Stimulated activated naive B cell treated with anti-CD40 and anti-IgM and Interleukin-4, amounts not matched to agents 10 μg/mL and 1 μg/mL and 100 μg/mL, for 72 hours (primary cell): ENCODE measurements at regions not wholly inside any gene's neighbourhood (a gene's known extent, or its start where the extent isn't known, plus 50 kb on each side); places are given as distances from the start of the nearest gene placed in this dataset.

Experiments used
- ATAC-seq, 2 donors: fragments of 150-1000 bp; cut with Tn5 transposase; replicated peaks; 2 replicates each; pipeline ENCODE4 v1.10.0; 2021; ENCODE audit warnings: moderate library complexity in 1 of 2
- DNase-seq: peaks from one replicate; pipeline ENCODE4 v3.0.0; 2021
- H3K27ac Mint-ChIP-seq: one replicate; pipeline ENCODE4 v1.8.0; 2022; ENCODE audit warnings: mild to moderate bottlenecking, mixed read lengths
- H3K27me3 Mint-ChIP-seq, 2 donors: one replicate each; pipeline ENCODE4 v1.8.0; 2022; ENCODE audit warnings: mixed read lengths in 2 of 2
- H3K36me3 Mint-ChIP-seq, 2 donors: one replicate each; pipeline ENCODE4 v1.8.0; 2022; ENCODE audit warnings: mixed read lengths in 2 of 2, mild to moderate bottlenecking in 1 of 2
- H3K4me1 Mint-ChIP-seq, 2 donors: one replicate each; pipeline ENCODE4 v1.8.0; 2022; ENCODE audit warnings: mixed read lengths in 2 of 2, mild to moderate bottlenecking in 1 of 2
- H3K4me3 Mint-ChIP-seq, 2 donors: one replicate each; pipeline ENCODE4 v1.8.0; 2022; ENCODE audit warnings: mild to moderate bottlenecking in 2 of 2, mixed read lengths in 2 of 2, moderate library complexity in 1 of 2
- H3K9me3 Mint-ChIP-seq, 2 donors: one replicate each; pipeline ENCODE4 v1.8.0; 2022; ENCODE audit warnings: mixed read lengths in 2 of 2, mild to moderate bottlenecking in 1 of 2

- no peak for ATAC-seq
- no peak for DNase-seq
- Mint-ChIP-seq H3K9me3 (no peaks in the 10 kb centered on the region), H3K4me3 (no peak overlapping the region), H3K36me3 (no peaks in the 10 kb centered on the region), H3K27me3 (no peaks in the 10 kb centered on the region), H3K27ac (no peak overlapping the region), H3K4me1 (no peaks in the 10 kb centered on the region)
Observed at GRCh38 chr3:102576651-102577050, 141.8 kb downstream of the ZPLD1 start.

DNA sequence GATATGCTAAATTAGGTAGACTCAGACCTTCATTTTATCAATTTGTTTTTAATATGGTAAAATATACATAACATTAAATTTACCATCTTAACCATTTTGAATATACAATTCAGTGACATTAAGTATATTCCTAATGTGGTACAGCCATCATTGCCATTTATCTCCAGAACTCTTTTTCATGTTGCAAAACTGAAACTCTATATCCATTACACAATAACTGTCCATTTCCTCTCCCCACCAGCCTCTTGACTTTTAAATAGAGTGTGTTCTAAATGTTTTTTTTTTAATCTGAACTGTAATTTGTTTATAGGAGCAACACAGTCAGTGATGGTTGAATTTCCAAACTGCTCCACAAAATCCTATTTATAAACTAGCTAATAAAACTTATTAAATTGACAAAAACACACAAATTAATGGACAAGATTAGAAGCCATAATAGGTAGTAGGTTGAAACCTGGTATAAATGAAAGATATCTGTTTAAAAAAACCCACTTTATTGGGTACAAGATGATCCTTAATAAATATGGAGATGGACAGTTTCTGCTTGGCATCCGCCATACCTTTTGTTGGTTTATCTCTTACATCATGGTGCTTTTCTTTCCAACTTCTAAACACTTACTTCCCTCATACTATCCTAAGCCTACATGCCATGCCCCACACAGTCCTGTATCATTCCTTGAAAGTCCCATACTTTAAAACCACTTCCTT, 142.4 kb downstream of the ZPLD1 start:
- DNase-seq (no peak), ATAC-seq (no peak)
- Mint-ChIP-seq H3K36me3 (no peaks in the 10 kb centered on the region), H3K4me3 (no peak overlapping the region), H3K27me3 (no peaks in the 10 kb centered on the region), H3K4me1 (no peaks in the 10 kb centered on the region), H3K27ac (no peak overlapping the region), H3K9me3 (no peaks in the 10 kb centered on the region)

GRCh38 chr3:102580760-102581159, 145.9 kb downstream of the ZPLD1 start:
- DNase-seq (no peak), ATAC-seq (no peak)
- H3K9me3 Mint-ChIP-seq: no peaks in the 10 kb centered on the region
- no peaks in the 10 kb centered on the region for H3K27me3 Mint-ChIP-seq
- H3K36me3 Mint-ChIP-seq: no peaks in the 10 kb centered on the region
- H3K4me3 Mint-ChIP-seq: no peak overlapping the region
- no peaks in the 10 kb centered on the region for H3K4me1 Mint-ChIP-seq
- H3K27ac Mint-ChIP-seq: no peak overlapping the region

DNA sequence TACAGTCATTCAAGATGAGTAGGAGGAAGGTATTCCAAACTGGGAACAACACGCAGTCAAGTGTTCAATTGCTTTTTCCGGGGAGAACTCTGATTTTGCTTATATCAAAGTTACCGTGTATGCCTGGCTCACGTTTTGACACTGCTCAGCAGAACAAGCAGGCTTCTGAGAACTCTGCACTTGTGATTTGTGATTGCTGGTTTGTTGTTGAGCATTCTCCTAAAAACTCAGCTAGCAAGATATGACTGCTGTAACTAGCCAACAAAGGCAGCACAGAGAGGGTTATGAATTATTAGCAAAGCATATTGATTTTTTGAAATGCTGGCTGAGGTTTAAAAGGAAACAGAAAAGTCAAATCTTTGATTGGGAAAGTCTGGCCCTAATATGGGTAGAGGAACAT, 151.7 kb downstream of the ZPLD1 start:
- Mint-ChIP-seq H3K4me3 (no peak overlapping the region), H3K36me3 (no peaks in the 10 kb centered on the region), H3K27me3 (peaks cover 0 to 4% of the 10 kb centered on the region in 2 donors), H3K9me3 (peaks cover 0 to 4% of the 10 kb centered on the region in 2 donors), H3K27ac (no peak overlapping the region), H3K4me1 (no peaks in the 10 kb centered on the region)
- ATAC-seq: no peak
- no peak for DNase-seq

DNA sequence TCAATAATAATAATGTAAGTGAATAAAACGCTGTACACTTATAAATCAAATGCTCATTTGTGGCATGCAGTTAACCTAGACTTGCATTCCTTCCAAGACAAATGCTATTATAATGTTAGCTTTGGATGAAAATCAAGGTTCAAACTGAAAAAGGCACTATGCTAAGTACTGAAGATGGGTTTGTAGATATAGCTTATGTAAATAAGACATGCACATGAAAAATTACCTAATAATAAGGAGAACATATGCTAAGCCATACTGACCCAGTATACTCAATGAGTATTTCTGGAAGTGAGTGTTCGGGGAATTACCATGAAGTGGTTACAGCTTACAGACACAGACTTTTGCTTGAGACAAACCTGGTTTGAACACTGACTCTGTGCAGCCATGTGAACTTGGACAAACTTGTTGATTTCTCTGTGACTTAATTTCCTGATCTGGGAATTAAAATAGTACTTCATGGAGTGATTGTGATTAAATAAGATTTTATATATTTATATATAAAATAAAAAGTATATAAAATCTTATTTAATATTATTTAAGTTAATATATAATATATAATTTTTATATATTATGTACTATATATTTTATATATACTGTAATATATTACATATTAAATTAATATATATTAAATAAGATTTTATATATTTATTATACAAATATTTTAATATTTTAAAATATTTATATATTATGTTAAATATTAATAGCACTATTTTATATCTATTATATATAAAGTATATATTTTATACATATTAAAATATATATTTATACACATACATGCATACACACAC, 159.2 kb downstream of the ZPLD1 start:
- ATAC-seq (no peak), DNase-seq (no peak)
- H3K4me1 Mint-ChIP-seq: no peaks in the 10 kb centered on the region
- peaks cover 0 to 7% of the 10 kb centered on the region in 2 donors for H3K9me3 Mint-ChIP-seq
- no peak overlapping the region for H3K4me3 Mint-ChIP-seq
- no peaks in the 10 kb centered on the region for H3K27me3 Mint-ChIP-seq
- H3K36me3 Mint-ChIP-seq: no peaks in the 10 kb centered on the region
- no peak overlapping the region for H3K27ac Mint-ChIP-seq

DNA sequence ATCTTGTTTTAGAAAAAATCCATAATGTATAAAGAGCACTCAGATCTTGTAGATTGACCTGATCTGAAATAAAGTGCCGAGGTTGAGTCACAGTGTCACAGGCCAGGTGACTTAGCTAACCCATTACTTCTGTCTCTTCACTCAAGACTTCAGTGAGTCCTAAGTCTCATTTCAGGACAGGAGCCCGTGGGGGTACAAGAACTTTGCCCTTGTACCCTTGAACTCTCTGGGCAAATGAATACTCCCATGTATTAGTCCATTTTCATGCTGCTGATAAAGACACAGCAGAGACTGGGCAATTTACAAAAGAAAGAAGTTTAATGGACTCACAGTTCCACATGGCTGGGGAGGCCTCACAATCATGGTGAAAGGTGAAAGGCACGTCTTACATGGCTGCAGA, 160.2 kb downstream of the ZPLD1 start:
- no peak for ATAC-seq
- no peak for DNase-seq
- no peaks in the 10 kb centered on the region for H3K4me1 Mint-ChIP-seq
- H3K36me3 Mint-ChIP-seq: no peaks in the 10 kb centered on the region
- H3K27me3 Mint-ChIP-seq: peaks cover 0 to under 1% of the 10 kb centered on the region in 2 donors
- H3K4me3 Mint-ChIP-seq: no peak overlapping the region
- no peak overlapping the region for H3K27ac Mint-ChIP-seq
- H3K9me3 Mint-ChIP-seq: peaks cover 0 to 7% of the 10 kb centered on the region in 2 donors

DNA sequence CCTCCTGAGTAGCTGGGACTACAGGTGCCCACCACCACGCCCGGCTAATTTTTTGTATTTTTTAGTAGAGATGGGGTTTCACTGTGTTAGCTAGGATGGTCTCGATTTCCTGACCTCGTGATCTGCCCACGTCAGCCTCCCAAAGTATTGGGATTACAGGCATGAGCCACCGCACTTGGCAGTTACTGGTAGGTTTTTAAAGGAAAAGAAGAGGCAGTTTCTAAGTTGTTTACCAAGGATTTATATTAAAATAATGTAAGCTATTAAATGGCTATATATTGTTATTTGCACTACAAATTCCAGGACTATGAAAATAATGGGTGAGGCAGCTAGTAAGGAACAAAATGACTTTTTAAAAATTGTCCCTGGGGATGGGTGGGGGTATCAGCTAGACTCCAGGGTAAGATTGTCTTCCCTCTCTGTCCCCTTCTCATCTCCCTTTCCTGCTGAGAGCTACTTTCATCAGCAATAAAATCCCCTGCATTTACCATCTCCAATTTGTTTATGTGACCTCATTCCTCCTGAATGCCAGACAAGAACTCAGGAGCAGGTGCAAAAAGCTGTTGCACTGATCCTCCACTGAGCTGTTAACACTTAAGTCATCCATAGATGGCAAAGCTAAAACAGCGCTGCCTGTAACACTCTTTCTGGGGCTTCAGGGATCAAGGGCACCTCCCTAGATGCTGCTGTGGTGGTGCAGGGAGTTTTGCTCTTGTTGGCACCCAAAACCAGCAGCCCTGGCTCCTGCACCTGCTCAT, 165.2 kb downstream of the ZPLD1 start:
- Mint-ChIP-seq H3K36me3 (no peaks in the 10 kb centered on the region), H3K27ac (no peak overlapping the region), H3K4me3 (no peak overlapping the region), H3K27me3 (peaks cover 0 to 5% of the 10 kb centered on the region in 2 donors), H3K9me3 (peaks cover 0 to 3% of the 10 kb centered on the region in 2 donors), H3K4me1 (no peaks in the 10 kb centered on the region)
- ATAC-seq (no peak), DNase-seq (no peak)

DNA sequence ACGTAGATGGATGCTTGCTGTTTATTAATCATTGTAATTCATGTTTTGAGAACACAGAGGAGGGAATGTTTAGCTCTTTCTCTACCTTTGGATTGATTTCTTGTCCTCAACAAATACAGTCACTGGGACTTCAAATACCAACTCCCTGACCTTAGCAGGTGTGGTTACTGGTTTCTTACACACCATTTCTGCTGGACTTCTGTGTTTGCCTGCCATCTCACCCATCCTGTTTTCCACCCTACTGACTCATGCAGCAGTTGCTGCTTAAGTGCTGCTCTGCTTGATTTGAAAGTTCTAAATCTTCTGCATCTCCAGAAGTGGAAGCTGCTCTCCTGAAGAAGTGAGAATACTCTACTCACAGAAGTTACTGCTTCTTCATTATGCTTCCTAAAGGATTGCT, 170.3 kb downstream of the ZPLD1 start:
- no peak overlapping the region for H3K4me3 Mint-ChIP-seq
- H3K27ac Mint-ChIP-seq: no peak overlapping the region
- H3K4me1 Mint-ChIP-seq: no peaks in the 10 kb centered on the region
- peaks cover 7 to 8% of the 10 kb centered on the region in 2 donors for H3K27me3 Mint-ChIP-seq
- H3K9me3 Mint-ChIP-seq: no peaks in the 10 kb centered on the region
- ATAC-seq: no peak
- no peak for DNase-seq
- no peaks in the 10 kb centered on the region for H3K36me3 Mint-ChIP-seq

DNA sequence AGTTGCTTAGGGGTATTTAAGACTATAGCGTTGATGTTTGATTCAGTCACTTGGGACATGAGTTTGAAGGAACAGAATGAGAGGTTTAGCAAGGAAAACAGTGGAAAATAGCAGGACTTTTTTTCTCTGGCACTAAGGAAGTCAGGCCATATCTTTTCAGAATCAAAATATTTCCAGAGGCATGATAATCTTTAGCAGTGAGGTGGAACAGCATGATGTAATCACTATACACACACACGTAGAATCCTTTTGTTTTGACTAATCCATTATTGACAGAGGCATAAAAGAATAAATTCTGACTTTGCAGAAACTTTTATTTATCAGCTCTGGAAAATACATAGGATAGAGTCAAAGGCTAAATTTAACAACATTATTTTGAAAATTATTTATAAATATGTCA, 174.1 kb downstream of the ZPLD1 start:
- Mint-ChIP-seq H3K27me3 (peaks cover 3 to 10% of the 10 kb centered on the region in 2 donors), H3K4me3 (no peak overlapping the region), H3K36me3 (no peaks in the 10 kb centered on the region), H3K27ac (no peak overlapping the region), H3K4me1 (no peaks in the 10 kb centered on the region), H3K9me3 (peaks cover 0 to 3% of the 10 kb centered on the region in 2 donors)
- ATAC-seq: no peak
- no peak for DNase-seq

GRCh38 chr3:102614021-102614569, 179.3 kb downstream of the ZPLD1 start:
- no peaks in the 10 kb centered on the region for H3K4me1 Mint-ChIP-seq
- DNase-seq: no peak
- peaks cover 0 to 4% of the 10 kb centered on the region in 2 donors for H3K9me3 Mint-ChIP-seq
- H3K27me3 Mint-ChIP-seq: peaks cover 0 to 5% of the 10 kb centered on the region in 2 donors
- no peak overlapping the region for H3K4me3 Mint-ChIP-seq
- no peak overlapping the region for H3K27ac Mint-ChIP-seq
- no peaks in the 10 kb centered on the region for H3K36me3 Mint-ChIP-seq
- ATAC-seq: no peak

DNA sequence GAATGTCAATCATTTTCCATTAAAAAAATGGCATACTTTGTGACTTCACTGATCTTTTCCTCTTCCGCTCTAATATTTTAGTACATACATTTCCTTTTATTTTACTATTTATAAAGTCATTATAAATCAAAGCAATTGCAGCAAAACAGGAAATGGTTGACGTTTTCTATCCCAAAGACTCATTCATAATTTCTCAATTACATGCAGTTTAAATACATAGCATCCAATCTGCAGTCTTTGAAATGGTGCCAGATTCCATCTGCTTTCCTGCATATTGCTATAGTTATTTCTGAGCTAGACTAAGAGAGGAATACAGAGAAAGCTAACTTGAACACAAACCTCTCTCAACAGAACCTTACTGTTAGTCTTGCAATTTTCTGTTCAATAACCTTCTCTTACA, 179.8 kb downstream of the ZPLD1 start:
- no peak overlapping the region for H3K4me3 Mint-ChIP-seq

GRCh38 chr3:102617381-102617780, 182.6 kb downstream of the ZPLD1 start:
- no peak for ATAC-seq
- no peak for DNase-seq
- no peak overlapping the region for H3K27ac Mint-ChIP-seq
- no peak overlapping the region for H3K4me3 Mint-ChIP-seq
- H3K36me3 Mint-ChIP-seq: no peaks in the 10 kb centered on the region
- H3K4me1 Mint-ChIP-seq: no peaks in the 10 kb centered on the region
- H3K27me3 Mint-ChIP-seq: peaks cover 0 to 5% of the 10 kb centered on the region in 2 donors
- peaks cover 0 to 1% of the 10 kb centered on the region in 2 donors for H3K9me3 Mint-ChIP-seq

More for the DNA sequence above, 179.8 kb downstream of the ZPLD1 start:
- DNase-seq (no peak), ATAC-seq (no peak)
- peaks cover 0 to 4% of the 10 kb centered on the region in 2 donors for H3K9me3 Mint-ChIP-seq
- H3K4me1 Mint-ChIP-seq: no peaks in the 10 kb centered on the region
- peaks cover 0 to 5% of the 10 kb centered on the region in 2 donors for H3K27me3 Mint-ChIP-seq
- H3K27ac Mint-ChIP-seq: no peak overlapping the region
- H3K36me3 Mint-ChIP-seq: no peaks in the 10 kb centered on the region

DNA sequence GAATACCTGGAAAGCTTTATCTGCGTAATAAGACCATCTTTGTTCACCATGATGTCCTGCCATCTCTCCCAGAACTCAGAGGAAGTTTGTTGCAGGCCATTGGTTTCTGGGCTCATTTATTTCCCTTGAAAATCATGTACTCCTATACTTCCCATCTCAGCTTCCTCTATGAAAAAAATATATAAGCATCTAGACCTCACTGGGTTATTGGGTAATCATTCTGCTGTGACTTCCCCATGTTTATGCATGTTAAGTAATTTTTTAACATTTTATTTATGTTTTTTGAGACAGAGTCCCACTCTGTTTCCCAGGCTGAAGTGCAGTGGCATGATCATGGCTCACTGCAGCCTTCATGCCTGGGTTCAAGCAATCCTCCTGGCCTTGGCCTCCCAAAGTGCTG, 184.5 kb downstream of the ZPLD1 start:
- no peak for DNase-seq
- Mint-ChIP-seq H3K27me3 (peaks cover 0 to 5% of the 10 kb centered on the region in 2 donors), H3K36me3 (no peaks in the 10 kb centered on the region), H3K4me3 (no peak overlapping the region), H3K4me1 (no peaks in the 10 kb centered on the region), H3K9me3 (peaks cover 0 to 1% of the 10 kb centered on the region in 2 donors), H3K27ac (no peak overlapping the region)
- ATAC-seq: no peak

- ATAC-seq (no peak), DNase-seq (no peak)
- H3K4me3 Mint-ChIP-seq: no peak overlapping the region
- H3K36me3 Mint-ChIP-seq: no peaks in the 10 kb centered on the region
- H3K27ac Mint-ChIP-seq: no peak overlapping the region
- no peaks in the 10 kb centered on the region for H3K27me3 Mint-ChIP-seq
- H3K9me3 Mint-ChIP-seq: peaks cover 0 to 4% of the 10 kb centered on the region in 2 donors
- no peaks in the 10 kb centered on the region for H3K4me1 Mint-ChIP-seq
Observed at GRCh38 chr3:102629943-102630342, 195.1 kb downstream of the ZPLD1 start.
